ENCODE measurements at regions not wholly inside any gene's neighbourhood (a gene's known extent, or its start where the extent isn't known, plus 50 kb on each side); places are given as distances from the start of the nearest gene placed in this dataset.

DNA sequence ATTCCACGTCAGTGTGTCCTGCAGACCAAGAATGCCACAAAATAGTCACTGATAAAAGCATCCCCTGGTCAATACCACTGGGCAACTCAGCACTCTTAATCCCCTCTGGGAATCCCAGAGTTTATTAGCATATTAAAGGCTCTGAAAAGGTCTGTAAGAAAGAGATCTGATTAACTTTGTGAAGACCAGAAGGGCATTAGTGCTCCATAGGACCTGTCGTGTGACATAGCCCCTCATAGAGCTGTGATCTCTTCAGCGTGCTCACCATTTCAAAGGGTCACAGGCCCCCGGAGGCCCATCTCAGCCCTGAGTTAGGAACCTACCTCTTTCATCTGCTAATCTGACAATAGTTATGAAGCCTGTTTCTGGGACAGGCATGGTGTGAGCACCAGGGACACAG, 299.2 kb downstream of the MN1 start:
- TF ChIP-seq, protein P1, sequence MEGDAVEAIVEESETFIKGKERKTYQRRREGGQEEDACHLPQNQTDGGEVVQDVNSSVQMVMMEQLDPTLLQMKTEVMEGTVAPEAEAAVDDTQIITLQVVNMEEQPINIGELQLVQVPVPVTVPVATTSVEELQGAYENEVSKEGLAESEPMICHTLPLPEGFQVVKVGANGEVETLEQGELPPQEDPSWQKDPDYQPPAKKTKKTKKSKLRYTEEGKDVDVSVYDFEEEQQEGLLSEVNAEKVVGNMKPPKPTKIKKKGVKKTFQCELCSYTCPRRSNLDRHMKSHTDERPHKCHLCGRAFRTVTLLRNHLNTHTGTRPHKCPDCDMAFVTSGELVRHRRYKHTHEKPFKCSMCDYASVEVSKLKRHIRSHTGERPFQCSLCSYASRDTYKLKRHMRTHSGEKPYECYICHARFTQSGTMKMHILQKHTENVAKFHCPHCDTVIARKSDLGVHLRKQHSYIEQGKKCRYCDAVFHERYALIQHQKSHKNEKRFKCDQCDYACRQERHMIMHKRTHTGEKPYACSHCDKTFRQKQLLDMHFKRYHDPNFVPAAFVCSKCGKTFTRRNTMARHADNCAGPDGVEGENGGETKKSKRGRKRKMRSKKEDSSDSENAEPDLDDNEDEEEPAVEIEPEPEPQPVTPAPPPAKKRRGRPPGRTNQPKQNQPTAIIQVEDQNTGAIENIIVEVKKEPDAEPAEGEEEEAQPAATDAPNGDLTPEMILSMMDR (IDR thresholded peaks at IDR 0.05; ENCODE audit: low read depth, low read length), result no peak
- TF ChIP-seq, protein P2, sequence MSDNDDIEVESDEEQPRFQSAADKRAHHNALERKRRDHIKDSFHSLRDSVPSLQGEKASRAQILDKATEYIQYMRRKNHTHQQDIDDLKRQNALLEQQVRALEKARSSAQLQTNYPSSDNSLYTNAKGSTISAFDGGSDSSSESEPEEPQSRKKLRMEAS (IDR thresholded peaks at IDR 0.05; ENCODE audit: low read depth, low read length), result no peak
- TF ChIP-seq POLR2A (IDR thresholded peaks at IDR 0.05; ENCODE audit: extremely low read depth, insufficient read length), result no peak

Measured in NB4 (cell line).